ENCODE measurements at regions not wholly inside any gene's neighbourhood (a gene's known extent, or its start where the extent isn't known, plus 50 kb on each side); places are given as distances from the start of the nearest gene placed in this dataset.

DNA sequence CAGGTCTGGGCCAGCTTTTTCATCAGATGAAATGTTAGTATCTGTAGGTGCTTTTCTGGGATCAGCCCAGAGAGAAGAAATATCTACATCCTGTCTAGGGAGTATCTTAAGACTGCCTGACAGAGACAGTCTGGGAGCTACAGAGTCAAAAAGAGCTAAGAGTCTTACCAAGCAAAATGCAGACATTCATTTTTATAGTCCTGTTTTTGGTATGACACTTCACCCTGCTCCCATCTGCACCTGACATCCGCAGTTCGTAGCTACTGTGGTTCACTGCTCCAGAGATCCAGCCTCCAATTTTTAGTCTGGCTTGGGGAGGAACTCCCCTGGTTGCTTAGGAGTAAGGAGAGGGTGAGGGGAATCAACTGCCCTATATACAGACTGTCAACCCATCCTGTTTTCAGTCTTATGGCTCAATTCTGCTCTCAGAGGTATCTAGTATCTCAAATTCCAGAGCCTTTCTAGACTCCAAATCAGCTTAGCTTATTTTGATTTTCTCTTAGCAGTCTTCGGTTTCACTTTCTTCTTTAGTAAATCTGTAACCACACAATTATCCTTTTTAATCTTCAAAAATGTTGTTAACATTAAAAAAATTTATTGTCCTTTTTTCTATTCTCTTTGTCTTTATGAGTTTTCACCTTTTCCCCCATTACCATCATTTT, 97.8 kb downstream of the TMEM100 start:
- TF ChIP-seq, protein P1, sequence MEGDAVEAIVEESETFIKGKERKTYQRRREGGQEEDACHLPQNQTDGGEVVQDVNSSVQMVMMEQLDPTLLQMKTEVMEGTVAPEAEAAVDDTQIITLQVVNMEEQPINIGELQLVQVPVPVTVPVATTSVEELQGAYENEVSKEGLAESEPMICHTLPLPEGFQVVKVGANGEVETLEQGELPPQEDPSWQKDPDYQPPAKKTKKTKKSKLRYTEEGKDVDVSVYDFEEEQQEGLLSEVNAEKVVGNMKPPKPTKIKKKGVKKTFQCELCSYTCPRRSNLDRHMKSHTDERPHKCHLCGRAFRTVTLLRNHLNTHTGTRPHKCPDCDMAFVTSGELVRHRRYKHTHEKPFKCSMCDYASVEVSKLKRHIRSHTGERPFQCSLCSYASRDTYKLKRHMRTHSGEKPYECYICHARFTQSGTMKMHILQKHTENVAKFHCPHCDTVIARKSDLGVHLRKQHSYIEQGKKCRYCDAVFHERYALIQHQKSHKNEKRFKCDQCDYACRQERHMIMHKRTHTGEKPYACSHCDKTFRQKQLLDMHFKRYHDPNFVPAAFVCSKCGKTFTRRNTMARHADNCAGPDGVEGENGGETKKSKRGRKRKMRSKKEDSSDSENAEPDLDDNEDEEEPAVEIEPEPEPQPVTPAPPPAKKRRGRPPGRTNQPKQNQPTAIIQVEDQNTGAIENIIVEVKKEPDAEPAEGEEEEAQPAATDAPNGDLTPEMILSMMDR (IDR thresholded peaks at IDR 0.05; ENCODE audit: insufficient read depth, low read length, poor library complexity, severe bottlenecking), result no peak
- no peak for TF ChIP-seq EZH2phosphoT487 (conservative IDR thresholded peaks at IDR 0.05; ENCODE audit: low read length)

Data from SU-DHL-6 (cell line).